ENCODE measurements at regions not wholly inside any gene's neighbourhood (a gene's known extent, or its start where the extent isn't known, plus 50 kb on each side); places are given as distances from the start of the nearest gene placed in this dataset.

GRCh38 chr4:31379364-31379763 is 659.2 kb downstream of the PCDH7 start:
- no peaks in the 10 kb centered on the region for H3K36me3 Mint-ChIP-seq (ENCODE audit: low read depth)
- ATAC-seq, result no peak
- H3K27ac Mint-ChIP-seq, result no peak overlapping the region
- DNase-seq, result no peak
- no peaks in the 10 kb centered on the region for H3K4me1 Mint-ChIP-seq
- no peaks in the 10 kb centered on the region for H3K27me3 Mint-ChIP-seq
- no peak overlapping the region for H3K4me3 Mint-ChIP-seq
- no peaks in the 10 kb centered on the region for H3K9me3 ChIP-seq (ENCODE audit: control insufficient read depth, low read length, poor library complexity, severe bottlenecking)

GRCh38 chr4:31383767-31384166 is 663.6 kb downstream of the PCDH7 start:
- no peak for ATAC-seq
- Mint-ChIP-seq H3K27me3 (no peaks in the 10 kb centered on the region), H3K36me3 (ENCODE audit: low read depth) (no peaks in the 10 kb centered on the region), H3K4me1 (no peaks in the 10 kb centered on the region), H3K4me3 (no peak overlapping the region), H3K27ac (no peak overlapping the region)
- no peaks in the 10 kb centered on the region for H3K9me3 ChIP-seq (ENCODE audit: control insufficient read depth, low read length, poor library complexity, severe bottlenecking)
- DNase-seq, result no peak

DNA sequence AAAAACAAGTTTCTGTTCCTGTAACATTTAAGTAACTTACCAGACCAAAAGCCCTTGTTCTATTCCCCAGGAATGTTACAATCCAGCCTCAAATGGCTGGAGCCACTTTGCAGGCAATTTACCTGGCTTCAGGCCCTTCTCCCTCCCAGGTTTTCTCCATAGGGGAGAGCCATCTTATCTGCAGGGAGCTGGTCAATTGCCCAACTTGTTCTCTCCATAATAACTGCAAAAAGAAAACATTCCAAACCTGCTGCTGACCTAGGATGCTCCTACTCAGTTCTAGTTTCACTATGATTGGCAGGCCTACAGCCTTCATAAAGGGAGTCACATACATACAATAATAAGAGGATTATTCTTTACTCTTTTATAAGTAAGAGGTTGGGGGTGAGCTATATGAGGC is 670.7 kb downstream of the PCDH7 start:
- Mint-ChIP-seq H3K27ac (no peak overlapping the region), H3K4me1 (no peaks in the 10 kb centered on the region), H3K4me3 (no peak overlapping the region), H3K27me3 (no peaks in the 10 kb centered on the region), H3K36me3 (ENCODE audit: low read depth) (no peaks in the 10 kb centered on the region)
- DNase-seq (no peak), ATAC-seq (no peak)
- no peaks in the 10 kb centered on the region for H3K9me3 ChIP-seq (ENCODE audit: control insufficient read depth, low read length, poor library complexity, severe bottlenecking)

- Mint-ChIP-seq H3K4me1 (no peaks in the 10 kb centered on the region), H3K36me3 (ENCODE audit: low read depth) (no peaks in the 10 kb centered on the region)
Observed at GRCh38 chr4:31391976-31392375, 671.8 kb downstream of the PCDH7 start.

DNA sequence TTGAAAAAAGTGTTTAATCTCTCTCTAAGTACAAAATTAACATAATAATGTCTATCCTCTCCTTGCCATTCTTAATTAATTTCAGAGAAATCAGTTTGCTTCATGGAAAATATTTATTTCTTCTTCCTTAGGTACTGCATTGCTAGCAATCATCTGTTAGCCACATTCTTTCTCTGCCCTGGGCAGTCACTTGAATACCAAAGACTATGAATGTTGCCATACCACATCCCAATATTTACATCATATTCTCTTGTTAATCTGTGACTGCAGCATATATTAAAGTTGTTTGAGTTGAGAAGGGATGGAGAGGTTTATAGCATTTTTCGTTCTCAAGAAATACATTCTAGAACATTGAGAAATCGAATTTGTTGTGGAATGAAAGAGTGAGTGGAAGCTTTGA is 672.8 kb downstream of the PCDH7 start:
- DNase-seq, result no peak
- Mint-ChIP-seq H3K4me3 (no peak overlapping the region), H3K27ac (no peak overlapping the region), H3K36me3 (ENCODE audit: low read depth) (no peaks in the 10 kb centered on the region), H3K4me1 (no peaks in the 10 kb centered on the region), H3K27me3 (no peaks in the 10 kb centered on the region)
- ATAC-seq, result no peak
- H3K9me3 ChIP-seq (ENCODE audit: control insufficient read depth, low read length, poor library complexity, severe bottlenecking), result no peaks in the 10 kb centered on the region

More at GRCh38 chr4:31391976-31392375, 671.8 kb downstream of the PCDH7 start:
- Mint-ChIP-seq H3K4me3 (no peak overlapping the region), H3K27ac (no peak overlapping the region), H3K27me3 (no peaks in the 10 kb centered on the region)
- H3K9me3 ChIP-seq (ENCODE audit: control insufficient read depth, low read length, poor library complexity, severe bottlenecking), result no peaks in the 10 kb centered on the region
- ATAC-seq, result no peak
- DNase-seq, result no peak

DNA sequence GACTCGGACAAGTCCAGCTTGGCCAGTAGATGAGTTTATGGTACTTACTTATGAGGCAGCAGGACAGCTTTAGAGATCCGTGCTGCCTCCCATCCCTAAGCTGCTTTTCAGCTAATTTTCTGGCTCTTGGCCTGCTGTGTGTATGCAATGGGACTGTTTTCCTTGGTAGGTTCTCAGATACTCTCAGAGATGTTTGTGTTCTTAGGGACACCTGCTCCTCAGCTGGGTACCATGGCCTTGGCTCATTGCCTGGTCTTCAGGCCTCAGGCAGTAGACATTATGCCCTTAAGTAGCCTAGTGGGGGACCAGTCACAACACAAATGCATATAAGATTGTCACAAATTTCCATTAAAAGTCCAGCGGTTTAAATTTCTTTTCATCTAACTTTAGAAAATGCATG is 688.0 kb downstream of the PCDH7 start:
- ATAC-seq (no peak), DNase-seq (no peak)
- no peak overlapping the region for H3K4me3 Mint-ChIP-seq
- no peaks in the 10 kb centered on the region for H3K4me1 Mint-ChIP-seq
- no peaks in the 10 kb centered on the region for H3K36me3 Mint-ChIP-seq (ENCODE audit: low read depth)
- H3K27ac Mint-ChIP-seq, result no peak overlapping the region
- H3K27me3 Mint-ChIP-seq, result no peaks in the 10 kb centered on the region
- no peaks in the 10 kb centered on the region for H3K9me3 ChIP-seq (ENCODE audit: control insufficient read depth, low read length, poor library complexity, severe bottlenecking)

DNA sequence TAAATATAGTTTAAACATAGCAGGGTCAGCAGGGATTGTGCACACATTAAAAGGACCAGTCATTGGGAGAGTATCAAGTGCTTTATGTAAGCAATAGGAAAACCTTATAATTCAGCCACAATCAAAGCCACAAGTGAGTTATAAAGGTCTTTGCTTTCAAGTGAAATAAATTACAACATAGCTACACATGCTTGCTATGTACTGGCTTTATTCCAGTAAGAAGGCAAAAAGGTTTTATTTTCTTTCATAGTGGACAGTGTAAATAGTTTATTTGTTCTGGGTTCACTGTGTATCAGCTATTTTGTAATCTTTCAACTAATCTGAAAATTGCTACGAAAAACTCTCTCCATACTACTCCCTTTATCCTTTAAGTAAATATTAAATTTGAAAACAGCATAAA is 691.4 kb downstream of the PCDH7 start:
- ATAC-seq (no peak), DNase-seq (no peak)
- no peaks in the 10 kb centered on the region for H3K4me1 Mint-ChIP-seq
- no peaks in the 10 kb centered on the region for H3K9me3 ChIP-seq (ENCODE audit: control insufficient read depth, low read length, poor library complexity, severe bottlenecking)
- no peak overlapping the region for H3K27ac Mint-ChIP-seq
- H3K27me3 Mint-ChIP-seq, result no peaks in the 10 kb centered on the region
- no peak overlapping the region for H3K4me3 Mint-ChIP-seq
- no peaks in the 10 kb centered on the region for H3K36me3 Mint-ChIP-seq (ENCODE audit: low read depth)

GRCh38 chr4:31415629-31416028 is 695.5 kb downstream of the PCDH7 start:
- no peaks in the 10 kb centered on the region for H3K9me3 ChIP-seq (ENCODE audit: control insufficient read depth, low read length, poor library complexity, severe bottlenecking)
- Mint-ChIP-seq H3K4me1 (no peaks in the 10 kb centered on the region), H3K4me3 (no peak overlapping the region), H3K27ac (no peak overlapping the region), H3K27me3 (no peaks in the 10 kb centered on the region), H3K36me3 (ENCODE audit: low read depth) (no peaks in the 10 kb centered on the region)
- DNase-seq (no peak), ATAC-seq (no peak)

DNA sequence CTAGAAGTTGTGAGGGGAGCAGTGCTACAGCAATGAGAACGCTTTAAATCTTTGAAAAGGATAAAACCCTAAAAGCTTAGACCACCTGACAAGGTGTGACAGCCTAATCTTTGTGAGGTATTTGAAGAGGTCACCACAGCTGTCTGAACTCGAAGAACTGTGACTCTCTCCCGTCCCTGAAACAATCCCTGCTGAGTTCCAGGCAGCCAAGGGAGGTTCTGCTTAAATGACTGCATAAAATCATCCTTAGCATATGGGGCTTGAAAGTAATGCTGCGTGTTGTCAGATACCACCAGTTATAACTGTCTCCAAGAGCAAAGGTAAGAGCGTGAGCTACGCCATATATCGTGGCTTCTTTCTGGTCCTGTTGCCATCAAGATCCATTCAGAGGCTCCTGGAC is 696.3 kb downstream of the PCDH7 start:
- no peaks in the 10 kb centered on the region for H3K27me3 Mint-ChIP-seq

DNA sequence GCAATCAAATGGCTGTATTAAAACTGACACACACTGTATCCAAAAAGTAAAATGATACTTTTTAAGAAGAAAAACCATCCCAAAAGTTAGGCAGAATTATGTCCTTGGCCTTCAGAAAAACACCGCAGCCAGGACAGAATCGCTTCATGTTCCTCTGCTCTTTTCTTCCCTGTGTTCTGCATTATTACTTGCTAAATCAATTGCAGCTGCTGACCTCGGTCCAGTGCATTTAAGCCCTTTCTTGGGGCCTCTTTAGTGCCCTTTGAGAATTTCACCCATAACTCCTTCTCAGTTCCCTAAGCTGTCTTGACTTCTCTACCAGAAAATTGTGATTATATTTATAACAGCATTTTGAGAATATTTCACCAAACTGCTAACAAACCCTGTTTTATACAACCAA is 696.9 kb downstream of the PCDH7 start:
- H3K9me3 ChIP-seq (ENCODE audit: control insufficient read depth, low read length, poor library complexity, severe bottlenecking), result no peaks in the 10 kb centered on the region
- Mint-ChIP-seq H3K4me1 (no peaks in the 10 kb centered on the region), H3K27me3 (no peaks in the 10 kb centered on the region), H3K27ac (no peak overlapping the region), H3K4me3 (no peak overlapping the region), H3K36me3 (ENCODE audit: low read depth) (no peaks in the 10 kb centered on the region)
- no peak for ATAC-seq
- no peak for DNase-seq

More for the DNA sequence above, 696.3 kb downstream of the PCDH7 start:
- H3K9me3 ChIP-seq (ENCODE audit: control insufficient read depth, low read length, poor library complexity, severe bottlenecking), result no peaks in the 10 kb centered on the region
- no peaks in the 10 kb centered on the region for H3K4me1 Mint-ChIP-seq
- no peak overlapping the region for H3K27ac Mint-ChIP-seq
- no peaks in the 10 kb centered on the region for H3K36me3 Mint-ChIP-seq (ENCODE audit: low read depth)
- DNase-seq, result no peak
- no peak overlapping the region for H3K4me3 Mint-ChIP-seq
- ATAC-seq, result no peak

DNA sequence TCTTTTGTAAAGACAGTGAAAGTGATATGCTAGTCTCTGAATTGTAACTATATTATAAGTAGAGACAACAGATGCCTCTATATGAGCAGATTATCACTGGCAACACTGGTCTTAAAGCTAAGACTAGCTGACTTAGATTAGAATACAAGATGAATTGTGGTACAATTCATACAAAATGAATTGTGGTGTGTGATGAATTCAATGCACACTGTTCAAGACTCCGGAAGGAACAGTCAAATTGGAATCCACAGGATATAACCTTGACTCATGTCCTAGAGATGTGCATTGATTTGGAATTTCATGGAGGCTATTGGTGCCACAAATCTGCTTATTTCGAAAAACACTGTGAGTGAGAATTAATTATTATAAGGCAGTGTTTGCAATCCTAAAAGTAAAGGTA is 701.8 kb downstream of the PCDH7 start:
- Mint-ChIP-seq H3K4me3 (no peak overlapping the region), H3K4me1 (no peaks in the 10 kb centered on the region), H3K27ac (no peak overlapping the region), H3K36me3 (ENCODE audit: low read depth) (no peaks in the 10 kb centered on the region), H3K27me3 (no peaks in the 10 kb centered on the region)
- no peaks in the 10 kb centered on the region for H3K9me3 ChIP-seq (ENCODE audit: control insufficient read depth, low read length, poor library complexity, severe bottlenecking)
- ATAC-seq (no peak), DNase-seq (no peak)

DNA sequence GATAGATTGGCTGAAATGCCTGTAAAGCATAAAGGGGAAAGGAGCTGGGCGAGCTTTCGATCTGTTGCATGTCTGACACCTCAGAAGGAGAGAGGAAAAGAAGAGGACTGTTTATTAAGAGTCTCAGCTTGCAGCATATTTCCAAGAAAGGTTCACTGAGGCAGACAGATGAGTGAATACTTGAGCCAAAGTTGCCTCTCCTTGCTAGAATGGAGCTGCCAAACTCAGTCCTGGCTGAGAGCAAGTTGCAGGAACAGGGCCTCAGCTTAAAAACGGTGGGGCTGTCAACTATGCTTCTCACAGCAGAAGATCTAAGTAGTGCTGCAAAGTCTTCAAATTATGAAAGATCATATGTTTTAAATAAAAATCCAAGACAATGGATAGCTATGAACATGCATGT is 707.5 kb downstream of the PCDH7 start:
- DNase-seq (no peak), ATAC-seq (no peak)
- H3K4me1 Mint-ChIP-seq, result no peaks in the 10 kb centered on the region
- no peak overlapping the region for H3K4me3 Mint-ChIP-seq
- H3K9me3 ChIP-seq (ENCODE audit: control insufficient read depth, low read length, poor library complexity, severe bottlenecking), result no peaks in the 10 kb centered on the region
- no peak overlapping the region for H3K27ac Mint-ChIP-seq
- no peaks in the 10 kb centered on the region for H3K27me3 Mint-ChIP-seq
- no peaks in the 10 kb centered on the region for H3K36me3 Mint-ChIP-seq (ENCODE audit: low read depth)

DNA sequence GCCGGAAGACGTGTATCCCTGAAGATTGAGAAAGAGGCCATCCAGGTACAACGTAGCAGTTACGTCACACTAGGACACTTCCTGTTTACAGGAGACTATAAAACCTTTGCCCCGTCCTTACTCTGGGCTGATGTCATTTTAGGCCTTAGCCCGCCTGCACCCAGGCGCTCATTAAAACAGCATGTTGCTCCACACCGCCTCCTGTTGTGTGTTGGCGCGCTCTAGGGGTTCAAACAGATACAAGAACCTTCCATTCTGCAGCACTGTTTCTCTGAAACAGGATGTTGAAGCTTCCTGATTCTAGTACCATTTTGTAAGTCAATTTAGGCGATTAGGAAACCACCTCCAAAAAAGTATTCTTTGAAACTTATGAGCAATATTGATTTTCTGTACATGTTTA is 722.1 kb downstream of the PCDH7 start:
- Mint-ChIP-seq H3K4me1 (no peaks in the 10 kb centered on the region), H3K27ac (no peak overlapping the region), H3K36me3 (ENCODE audit: low read depth) (no peaks in the 10 kb centered on the region), H3K27me3 (no peaks in the 10 kb centered on the region), H3K4me3 (no peak overlapping the region)
- no peaks in the 10 kb centered on the region for H3K9me3 ChIP-seq (ENCODE audit: control insufficient read depth, low read length, poor library complexity, severe bottlenecking)
- ATAC-seq, result no peak
- DNase-seq, result no peak

- no peak overlapping the region for H3K4me3 Mint-ChIP-seq
Observed at GRCh38 chr4:31445526-31445925, 725.4 kb downstream of the PCDH7 start.

DNA sequence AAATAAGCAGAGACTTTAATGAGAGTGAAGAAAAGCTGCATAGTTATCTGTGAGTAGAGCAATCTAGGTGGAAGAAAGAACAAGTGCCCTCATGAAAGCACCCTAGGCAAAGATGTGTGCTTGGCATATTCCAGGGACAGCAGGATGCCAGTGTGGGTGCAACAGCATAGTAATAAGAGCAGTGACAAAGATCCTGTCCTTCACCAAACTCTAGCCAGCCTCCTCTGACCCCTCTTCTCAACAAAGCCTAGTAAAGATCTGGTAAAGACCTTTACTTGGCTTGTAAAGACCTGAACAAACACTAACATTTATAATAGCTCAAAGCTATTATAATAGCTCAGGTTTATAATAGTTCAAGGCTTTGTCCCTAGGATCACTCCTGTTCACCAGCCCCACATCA is 735.4 kb downstream of the PCDH7 start:
- Mint-ChIP-seq H3K36me3 (ENCODE audit: low read depth) (no peaks in the 10 kb centered on the region), H3K4me1 (no peaks in the 10 kb centered on the region), H3K4me3 (no peak overlapping the region), H3K27me3 (no peaks in the 10 kb centered on the region), H3K27ac (no peak overlapping the region)
- H3K9me3 ChIP-seq (ENCODE audit: control insufficient read depth, low read length, poor library complexity, severe bottlenecking), result no peaks in the 10 kb centered on the region
- ATAC-seq (no peak), DNase-seq (no peak)

More at GRCh38 chr4:31445526-31445925, 725.4 kb downstream of the PCDH7 start:
- no peaks in the 10 kb centered on the region for H3K9me3 ChIP-seq (ENCODE audit: control insufficient read depth, low read length, poor library complexity, severe bottlenecking)
- DNase-seq, result no peak
- no peaks in the 10 kb centered on the region for H3K36me3 Mint-ChIP-seq (ENCODE audit: low read depth)
- no peak overlapping the region for H3K27ac Mint-ChIP-seq
- no peak for ATAC-seq
- no peaks in the 10 kb centered on the region for H3K4me1 Mint-ChIP-seq
- no peaks in the 10 kb centered on the region for H3K27me3 Mint-ChIP-seq

Measured in T-helper 17 cell (primary cell).